Trophoblast cell (in vitro differentiated cells and primary cell): ENCODE measurements at regions not wholly inside any gene's neighbourhood (a gene's known extent, or its start where the extent isn't known, plus 50 kb on each side); places are given as distances from the start of the nearest gene placed in this dataset.

Experiments
- DNase-seq, 2 donors: peaks; one replicate each; pipeline ENCODE4 v3.0.0-alpha.2; 2016
- H2AFZ ChIP-seq: 2 replicates; pipeline ENCODE4 v1.6.1; 2013; ENCODE audit warnings: low read length, moderate library complexity, mild to moderate bottlenecking; ENCODE audit not compliant: insufficient read depth, poor library complexity
- H2AK5ac ChIP-seq: 2 replicates; pipeline ENCODE4 v1.6.1; 2013; ENCODE audit warnings: mild to moderate bottlenecking, low read length
- H2BK120ac ChIP-seq: 2 replicates; pipeline ENCODE4 v1.6.1; 2013; ENCODE audit warnings: low read length, mild to moderate bottlenecking, moderate library complexity; ENCODE audit not compliant: insufficient read depth, poor library complexity
- H2BK12ac ChIP-seq: 2 replicates; pipeline ENCODE4 v1.6.1; 2013; ENCODE audit warnings: mild to moderate bottlenecking, low read length, moderate library complexity
- H2BK5ac ChIP-seq: 2 replicates; pipeline ENCODE4 v1.6.1; 2013; ENCODE audit warnings: low read length, low read depth, moderate library complexity, mild to moderate bottlenecking; ENCODE audit not compliant: poor library complexity
- H3K14ac ChIP-seq: 2 replicates; pipeline ENCODE4 v1.6.1; 2013; ENCODE audit warnings: mild to moderate bottlenecking, low read length
- H3K18ac ChIP-seq: 2 replicates; pipeline ENCODE4 v1.6.1; 2013; ENCODE audit warnings: mild to moderate bottlenecking, low read length
- H3K23ac ChIP-seq: 2 replicates; pipeline ENCODE4 v1.6.1; 2013; ENCODE audit warnings: low read length
- H3K27ac ChIP-seq: 2 replicates; pipeline ENCODE4 v1.5.1; 2013; ENCODE audit warnings: low read depth, mild to moderate bottlenecking, inconsistent platforms, low read length, moderate library complexity
- H3K27me3 ChIP-seq: 2 replicates; pipeline ENCODE4 v1.6.1; 2013; ENCODE audit warnings: inconsistent platforms, mild to moderate bottlenecking, low read length, moderate library complexity; ENCODE audit not compliant: insufficient read depth
- H3K36me3 ChIP-seq, 2 experiments: 1 replicate in 1 of 2; 2 replicates in 1 of 2; pipeline ENCODE4 v1.6.1; 2013; ENCODE audit warnings: low read length in 2 of 2, mild to moderate bottlenecking in 2 of 2, moderate library complexity in 1 of 2; ENCODE audit not compliant: insufficient read depth in 2 of 2, control insufficient read depth in 1 of 2
- H3K4ac ChIP-seq: 2 replicates; pipeline ENCODE4 v1.6.1; 2013; ENCODE audit warnings: low read depth, mild to moderate bottlenecking, low read length, moderate library complexity
- H3K4me1 ChIP-seq, 2 experiments: 1 replicate in 1 of 2; 2 replicates in 1 of 2; pipeline ENCODE4 v1.6.1; 2013; ENCODE audit warnings: low read length in 2 of 2, mild to moderate bottlenecking in 2 of 2, moderate library complexity in 1 of 2; ENCODE audit not compliant: insufficient read depth in 2 of 2, control insufficient read depth in 1 of 2
- H3K4me2 ChIP-seq: 2 replicates; pipeline ENCODE4 v1.6.1; 2013; ENCODE audit warnings: inconsistent platforms, mild to moderate bottlenecking, low read length, moderate library complexity
- H3K4me3 ChIP-seq: 2 replicates; pipeline ENCODE4 v1.5.1; 2013; ENCODE audit warnings: mild to moderate bottlenecking, low read depth, low read length, inconsistent platforms
- H3K79me1 ChIP-seq: one replicate; pipeline ENCODE4 v1.6.1; 2013; ENCODE audit warnings: low read length
- H3K79me2 ChIP-seq: 2 replicates; pipeline ENCODE4 v1.6.1; 2013; ENCODE audit warnings: low read length, mild to moderate bottlenecking; ENCODE audit not compliant: control insufficient read depth, insufficient read depth, poor library complexity
- H3K9ac ChIP-seq: 2 replicates; pipeline ENCODE4 v1.6.1; 2013; ENCODE audit warnings: mild to moderate bottlenecking, low read length
- H3K9me3 ChIP-seq: 2 replicates; pipeline ENCODE4 v1.6.1; 2013; ENCODE audit warnings: low read depth, mild to moderate bottlenecking, control low read depth, inconsistent platforms, low read length; ENCODE audit not compliant: insufficient read depth
- H4K12ac ChIP-seq: 2 replicates; pipeline ENCODE4 v1.6.1; 2013; ENCODE audit warnings: low read depth, mild to moderate bottlenecking, low read length, moderate library complexity
- H4K8ac ChIP-seq: 2 replicates; pipeline ENCODE4 v1.6.1; 2013; ENCODE audit warnings: low read depth, mild to moderate bottlenecking, low read length, moderate library complexity
- H4K91ac ChIP-seq: one replicate; pipeline ENCODE4 v1.6.1; 2013; ENCODE audit warnings: low read depth, mild to moderate bottlenecking, low read length, moderate library complexity
- WGBS: extraction: QIAGEN DNeasy Blood & Tissue Kit; methylation state at CpG from one replicate; pipeline ENCODE4 v1.1.7; 2013; ENCODE audit warnings: missing lambda C conversion rate; ENCODE audit not compliant: insufficient read length, insufficient coverage; ENCODE audit errors: extremely low coverage; 5-methylcytosine and 5-hydroxymethylcytosine counted together

DNA sequence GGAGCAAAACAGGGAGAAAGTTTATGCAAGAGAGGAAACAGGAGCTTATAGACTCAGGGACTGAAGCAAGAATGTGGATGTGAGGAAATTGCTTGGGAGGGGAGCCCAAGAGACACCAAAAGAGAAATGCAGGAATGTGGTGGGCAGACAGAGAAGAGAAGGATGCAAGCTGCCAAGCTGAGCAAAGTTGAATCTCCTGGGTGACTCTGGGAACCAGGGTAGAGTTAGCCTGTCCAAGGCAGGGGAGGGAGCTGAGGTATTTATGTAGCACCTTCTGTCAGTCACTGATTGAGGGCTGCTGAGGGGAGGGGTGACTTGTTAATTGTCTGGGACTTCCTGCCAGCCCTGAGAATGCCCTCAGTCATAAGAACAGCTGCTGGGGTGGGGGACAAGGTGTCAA, 464.3 kb downstream of the NBAS start:
- H3K4me3 ChIP-seq: no peak overlapping the region
- no peak overlapping the region for H3K14ac ChIP-seq
- no peak overlapping the region for H2BK5ac ChIP-seq
- no peak overlapping the region for H3K4me2 ChIP-seq
- no peak overlapping the region for H3K9ac ChIP-seq
- H3K27ac ChIP-seq: no peak overlapping the region
- no peak overlapping the region for H3K23ac ChIP-seq
- no peak overlapping the region for H2BK120ac ChIP-seq
- no peaks in the 10 kb centered on the region for H3K4me1 ChIP-seq
- no peak overlapping the region for H4K91ac ChIP-seq
- no peak overlapping the region for H2AFZ ChIP-seq
- no peaks in the 10 kb centered on the region for H3K27me3 ChIP-seq
- no peak overlapping the region for H3K4ac ChIP-seq
- H2BK12ac ChIP-seq: no peak overlapping the region
- no peak overlapping the region for H4K8ac ChIP-seq
- no peak for DNase-seq
- no peaks in the 10 kb centered on the region for H3K79me1 ChIP-seq
- H3K9me3 ChIP-seq: no peaks in the 10 kb centered on the region
- no peak overlapping the region for H4K12ac ChIP-seq
- no peak overlapping the region for H2AK5ac ChIP-seq
- no peak overlapping the region for H3K18ac ChIP-seq
- no peaks in the 10 kb centered on the region for H3K79me2 ChIP-seq
- peaks cover 0 to 2% of the 10 kb centered on the region in 2 experiments for H3K36me3 ChIP-seq

DNA sequence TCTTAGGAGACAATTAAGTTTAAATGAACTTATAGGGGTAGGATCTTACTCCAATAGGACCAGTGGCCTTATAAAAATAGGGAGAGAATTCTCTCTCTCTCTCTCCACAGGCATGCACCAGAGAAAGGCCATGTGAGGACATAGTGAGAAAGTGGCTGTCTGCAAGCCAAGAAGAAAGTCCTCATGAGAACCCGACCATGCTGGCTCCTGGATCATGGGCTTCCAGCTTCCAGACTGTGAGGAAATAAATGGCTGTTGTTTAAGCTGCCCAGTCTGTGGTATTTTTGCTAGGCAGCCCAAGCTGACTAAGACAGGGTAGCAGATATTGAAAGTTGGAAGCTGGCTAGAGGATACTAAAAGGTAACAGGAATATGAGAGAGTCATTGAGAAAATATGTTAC, 454.0 kb downstream of the NBAS start:
- H3K4me1 ChIP-seq: no peaks in the 10 kb centered on the region
- H3K18ac ChIP-seq: no peak overlapping the region
- no peak overlapping the region for H3K4me3 ChIP-seq
- H4K12ac ChIP-seq: no peak overlapping the region
- H3K79me2 ChIP-seq: no peaks in the 10 kb centered on the region
- no peak overlapping the region for H2AK5ac ChIP-seq
- H4K8ac ChIP-seq: no peak overlapping the region
- H2BK120ac ChIP-seq: no peak overlapping the region
- H3K79me1 ChIP-seq: no peaks in the 10 kb centered on the region
- peak; percentile 17 to 32 for DNase-seq
- H3K23ac ChIP-seq: no peak overlapping the region
- no peak overlapping the region for H3K9ac ChIP-seq
- H2AFZ ChIP-seq: no peak overlapping the region
- no peak overlapping the region for H2BK5ac ChIP-seq
- H3K4ac ChIP-seq: no peak overlapping the region
- no peaks in the 10 kb centered on the region for H3K36me3 ChIP-seq
- no peak overlapping the region for H3K4me2 ChIP-seq
- no peaks in the 10 kb centered on the region for H3K27me3 ChIP-seq
- no peak overlapping the region for H2BK12ac ChIP-seq
- H3K9me3 ChIP-seq: no peaks in the 10 kb centered on the region
- no peak overlapping the region for H4K91ac ChIP-seq
- H3K14ac ChIP-seq: no peak overlapping the region
- WGBS: no CpG with 5 or more reads among the region's 1 CpG
- no peak overlapping the region for H3K27ac ChIP-seq

DNA sequence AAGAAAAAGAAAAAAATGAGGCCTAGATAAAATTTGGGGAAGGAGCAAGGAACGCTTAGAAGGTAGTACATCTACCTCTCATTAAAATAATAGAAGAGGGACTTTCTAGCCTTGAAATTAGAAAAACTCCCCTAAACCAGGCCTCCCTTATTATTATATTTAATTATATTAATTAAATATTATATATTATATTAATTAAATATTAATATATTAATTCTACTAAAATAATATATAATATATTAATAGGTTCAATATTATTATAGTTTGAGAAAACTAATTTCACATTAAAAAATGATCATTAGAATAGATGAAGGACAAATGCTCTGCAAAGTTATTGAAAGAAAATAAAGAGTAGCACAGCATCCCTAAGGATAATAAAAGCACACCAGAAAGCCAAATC, 449.4 kb downstream of the NBAS start:
- Histone ChIP-seq H2BK5ac (no peak overlapping the region), H3K4me2 (no peak overlapping the region), H2BK120ac (no peak overlapping the region), H3K36me3 (no peaks in the 10 kb centered on the region), H2BK12ac (no peak overlapping the region), H3K4me1 (no peaks in the 10 kb centered on the region), H4K91ac (no peak overlapping the region), H3K14ac (no peak overlapping the region), H2AFZ (no peak overlapping the region), H3K18ac (no peak overlapping the region), H3K9ac (no peak overlapping the region), H3K4ac (no peak overlapping the region), H3K79me2 (no peaks in the 10 kb centered on the region), H2AK5ac (no peak overlapping the region), H3K23ac (no peak overlapping the region), H3K79me1 (no peaks in the 10 kb centered on the region), H3K9me3 (no peaks in the 10 kb centered on the region), H4K12ac (no peak overlapping the region), H3K27me3 (no peaks in the 10 kb centered on the region), H4K8ac (no peak overlapping the region), H3K27ac (no peak overlapping the region), H3K4me3 (no peak overlapping the region)
- DNase-seq: no peak
- no CpG with 5 or more reads among the region's 1 CpG for WGBS

DNA sequence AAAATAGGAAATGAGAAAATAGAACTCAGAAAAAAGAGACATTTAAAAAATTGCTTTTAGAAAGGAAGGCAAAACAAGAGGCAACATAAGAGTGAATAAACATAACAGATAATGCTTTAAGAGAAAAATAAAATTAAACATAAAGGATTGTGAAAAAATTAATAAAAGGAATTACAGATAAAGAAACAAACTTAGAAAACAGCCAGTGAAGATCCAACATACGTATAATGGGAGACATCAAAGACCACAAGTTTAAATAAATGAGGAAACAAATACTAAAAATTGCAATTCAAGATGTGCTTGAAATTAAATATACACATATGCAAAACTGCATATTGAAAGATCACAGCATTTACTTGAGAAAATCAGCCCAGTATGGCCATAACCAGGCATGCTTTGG, 448.9 kb downstream of the NBAS start:
- Histone ChIP-seq H3K18ac (no peak overlapping the region), H3K9ac (no peak overlapping the region), H3K9me3 (no peaks in the 10 kb centered on the region), H2BK12ac (no peak overlapping the region), H3K4me2 (no peak overlapping the region), H2AK5ac (no peak overlapping the region), H3K36me3 (no peaks in the 10 kb centered on the region), H3K23ac (no peak overlapping the region), H3K4me1 (no peaks in the 10 kb centered on the region), H2BK120ac (no peak overlapping the region), H3K14ac (no peak overlapping the region), H2BK5ac (no peak overlapping the region), H4K91ac (no peak overlapping the region), H4K8ac (no peak overlapping the region), H4K12ac (no peak overlapping the region), H3K79me2 (no peaks in the 10 kb centered on the region), H3K4ac (no peak overlapping the region), H3K27ac (no peak overlapping the region), H2AFZ (no peak overlapping the region), H3K4me3 (no peak overlapping the region), H3K27me3 (no peaks in the 10 kb centered on the region), H3K79me1 (no peaks in the 10 kb centered on the region)
- no CpG with 5 or more reads among the region's 1 CpG for WGBS
- peak in 1 of 2 donors; percentile 34 for DNase-seq

DNA sequence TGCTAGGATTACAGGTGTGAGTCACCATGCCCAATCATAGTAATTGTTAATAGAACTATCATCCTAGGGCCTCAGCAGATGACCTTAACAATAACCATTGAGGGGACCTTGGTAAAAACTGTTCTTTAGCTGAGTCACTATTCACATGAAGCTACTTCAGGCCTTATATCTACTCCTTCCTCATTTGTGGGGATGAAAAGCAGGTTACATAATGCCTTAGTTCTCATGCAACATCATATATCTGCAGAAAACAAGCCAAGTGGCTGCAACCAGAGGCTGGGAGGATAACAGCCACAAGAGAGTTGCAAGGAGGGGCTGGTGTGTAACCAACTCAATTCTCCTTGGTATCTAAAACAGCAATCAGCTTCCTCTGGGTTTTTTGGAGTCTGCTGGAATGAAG, 445.4 kb downstream of the NBAS start:
- Histone ChIP-seq H3K4me3 (no peak overlapping the region), H3K4me2 (no peak overlapping the region), H3K4ac (no peak overlapping the region), H4K91ac (no peak overlapping the region), H3K79me2 (no peaks in the 10 kb centered on the region), H2BK5ac (no peak overlapping the region), H3K23ac (no peak overlapping the region), H3K14ac (no peak overlapping the region), H2AK5ac (no peak overlapping the region), H2BK120ac (no peak overlapping the region), H3K27me3 (no peaks in the 10 kb centered on the region), H3K79me1 (no peaks in the 10 kb centered on the region), H3K4me1 (no peaks in the 10 kb centered on the region), H3K9ac (no peak overlapping the region), H3K18ac (no peak overlapping the region), H4K12ac (no peak overlapping the region), H2AFZ (no peak overlapping the region), H2BK12ac (no peak overlapping the region), H3K36me3 (no peaks in the 10 kb centered on the region), H4K8ac (no peak overlapping the region), H3K9me3 (no peaks in the 10 kb centered on the region), H3K27ac (no peak overlapping the region)
- no peak for DNase-seq
